ENCODE measurements at regions not wholly inside any gene's neighbourhood (a gene's known extent, or its start where the extent isn't known, plus 50 kb on each side); places are given as distances from the start of the nearest gene placed in this dataset.
"Not testable (repeated sequence)": the region's sequence is repeated elsewhere in the genome, so short reads cannot be mapped to it uniquely, and the experiment has no call there.

- H3K27ac ChIP-seq; DNase-seq; H3K4me1 ChIP-seq; H3K9me3 ChIP-seq; H3K36me3 ChIP-seq; H3K27me3 ChIP-seq; H3K4me3 ChIP-seq (replicated peaks in 1 of 3); intact Hi-C loops (cut with DNase I): not testable (repeated sequence)
- WGBS, 2 donors = 91 to 94% methylated on average over 4 to 6 of the region's 18 CpGs
Observed at GRCh38 chr15:84397066-84397465, 161.5 kb downstream of the GOLGA6L4 start.

- H3K27ac ChIP-seq; H3K4me1 ChIP-seq; H3K36me3 ChIP-seq; DNase-seq; H3K27me3 ChIP-seq; intact Hi-C loops (cut with DNase I); H3K9me3 ChIP-seq; H3K4me3 ChIP-seq (replicated peaks in 1 of 3): not testable (repeated sequence)
- 84 to 89% methylated on average over 4 of the region's 4 CpGs for WGBS, 2 donors
Observed at GRCh38 chr15:84398087-84398486, 162.5 kb downstream of the GOLGA6L4 start.

- no peak for DNase-seq
Observed at GRCh38 chr15:84398763-84399701, 163.5 kb downstream of the GOLGA6L4 start.

DNA sequence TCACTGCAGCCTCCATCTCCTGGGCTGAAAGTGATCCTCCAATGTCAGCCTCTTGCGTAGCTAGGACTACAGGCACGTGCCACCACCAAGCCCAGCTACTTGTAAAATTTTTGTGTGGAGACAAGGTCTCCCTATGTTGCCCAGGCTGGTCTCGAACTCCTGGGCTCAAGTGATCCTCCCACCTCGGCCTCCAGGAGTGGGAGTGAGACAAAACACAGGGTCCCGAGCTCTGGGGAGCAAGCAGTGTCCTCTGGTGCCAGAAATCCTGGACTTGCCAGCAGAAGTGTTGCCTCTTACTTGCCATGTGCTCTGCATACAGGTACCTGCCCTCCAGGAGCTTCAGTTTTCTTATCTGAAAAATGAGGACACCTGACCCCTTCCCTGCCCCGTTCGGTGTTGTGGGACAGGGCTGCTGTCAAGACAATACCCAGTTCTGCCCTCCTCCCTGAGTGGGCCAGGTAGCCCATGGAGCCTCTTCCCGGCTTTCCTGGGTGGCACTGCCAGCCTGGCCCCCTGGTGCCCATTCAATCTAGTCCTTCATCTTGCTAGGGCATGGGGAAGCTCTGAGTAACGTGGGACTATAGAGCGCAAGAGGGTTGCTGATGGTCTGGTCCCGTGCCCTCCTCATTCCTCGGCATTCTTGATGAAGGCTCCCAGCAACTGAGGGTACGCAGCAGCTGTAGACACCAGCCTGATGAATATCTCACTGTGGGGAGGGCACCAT is 164.6 kb downstream of the GOLGA6L4 start:
- WGBS, 2 donors = 74 to 85% methylated on average over 7 to 13 of the region's 13 CpGs
- intact Hi-C loops (cut with DNase I) = no loop called here

More at GRCh38 chr15:84398763-84399701, 163.5 kb downstream of the GOLGA6L4 start:
- WGBS, 2 donors = 81 to 86% methylated on average over 4 to 21 of the region's 42 CpGs
- no peaks in the 10 kb centered on the region for H3K9me3 ChIP-seq
- H3K27me3 ChIP-seq = no peaks in the 10 kb centered on the region
- no peak overlapping the region for H3K4me3 ChIP-seq (replicated peaks in 1 of 3)
- TF ChIP-seq POLR2A (IDR thresholded peaks at IDR 0.05) = no peak
- TF ChIP-seq, protein P1, sequence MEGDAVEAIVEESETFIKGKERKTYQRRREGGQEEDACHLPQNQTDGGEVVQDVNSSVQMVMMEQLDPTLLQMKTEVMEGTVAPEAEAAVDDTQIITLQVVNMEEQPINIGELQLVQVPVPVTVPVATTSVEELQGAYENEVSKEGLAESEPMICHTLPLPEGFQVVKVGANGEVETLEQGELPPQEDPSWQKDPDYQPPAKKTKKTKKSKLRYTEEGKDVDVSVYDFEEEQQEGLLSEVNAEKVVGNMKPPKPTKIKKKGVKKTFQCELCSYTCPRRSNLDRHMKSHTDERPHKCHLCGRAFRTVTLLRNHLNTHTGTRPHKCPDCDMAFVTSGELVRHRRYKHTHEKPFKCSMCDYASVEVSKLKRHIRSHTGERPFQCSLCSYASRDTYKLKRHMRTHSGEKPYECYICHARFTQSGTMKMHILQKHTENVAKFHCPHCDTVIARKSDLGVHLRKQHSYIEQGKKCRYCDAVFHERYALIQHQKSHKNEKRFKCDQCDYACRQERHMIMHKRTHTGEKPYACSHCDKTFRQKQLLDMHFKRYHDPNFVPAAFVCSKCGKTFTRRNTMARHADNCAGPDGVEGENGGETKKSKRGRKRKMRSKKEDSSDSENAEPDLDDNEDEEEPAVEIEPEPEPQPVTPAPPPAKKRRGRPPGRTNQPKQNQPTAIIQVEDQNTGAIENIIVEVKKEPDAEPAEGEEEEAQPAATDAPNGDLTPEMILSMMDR (IDR thresholded peaks at IDR 0.05) = no peak
- intact Hi-C loops (cut with DNase I) = no loop called here
- H3K4me1 ChIP-seq = no peaks in the 10 kb centered on the region
- H3K36me3 ChIP-seq = no peaks in the 10 kb centered on the region
- H3K27ac ChIP-seq = no peak overlapping the region

GRCh38 chr15:84400820-84401219 is 165.2 kb downstream of the GOLGA6L4 start:
- H3K27ac ChIP-seq = no peak overlapping the region
- WGBS, 2 donors = 74 to 77% methylated on average over 4 to 5 of the region's 5 CpGs
- no peaks in the 10 kb centered on the region for H3K9me3 ChIP-seq
- no peak for DNase-seq
- H3K27me3 ChIP-seq = no peaks in the 10 kb centered on the region
- H3K4me1 ChIP-seq = no peaks in the 10 kb centered on the region
- H3K4me3 ChIP-seq (replicated peaks in 1 of 3) = no peak overlapping the region
- TF ChIP-seq, protein P1 (IDR thresholded peaks at IDR 0.05) = no peak
- no peak for TF ChIP-seq POLR2A (IDR thresholded peaks at IDR 0.05)
- no peaks in the 10 kb centered on the region for H3K36me3 ChIP-seq
- intact Hi-C loops (cut with DNase I) = no loop called here

More for the DNA sequence above, 164.6 kb downstream of the GOLGA6L4 start:
- H3K4me3 ChIP-seq (replicated peaks in 1 of 3) = no peak overlapping the region
- DNase-seq = no peak
- no peak overlapping the region for H3K27ac ChIP-seq
- TF ChIP-seq, protein P1 (IDR thresholded peaks at IDR 0.05) = no peak
- TF ChIP-seq POLR2A (IDR thresholded peaks at IDR 0.05) = no peak
- H3K36me3 ChIP-seq = no peaks in the 10 kb centered on the region
- no peaks in the 10 kb centered on the region for H3K9me3 ChIP-seq
- no peaks in the 10 kb centered on the region for H3K4me1 ChIP-seq
- H3K27me3 ChIP-seq = no peaks in the 10 kb centered on the region

DNA sequence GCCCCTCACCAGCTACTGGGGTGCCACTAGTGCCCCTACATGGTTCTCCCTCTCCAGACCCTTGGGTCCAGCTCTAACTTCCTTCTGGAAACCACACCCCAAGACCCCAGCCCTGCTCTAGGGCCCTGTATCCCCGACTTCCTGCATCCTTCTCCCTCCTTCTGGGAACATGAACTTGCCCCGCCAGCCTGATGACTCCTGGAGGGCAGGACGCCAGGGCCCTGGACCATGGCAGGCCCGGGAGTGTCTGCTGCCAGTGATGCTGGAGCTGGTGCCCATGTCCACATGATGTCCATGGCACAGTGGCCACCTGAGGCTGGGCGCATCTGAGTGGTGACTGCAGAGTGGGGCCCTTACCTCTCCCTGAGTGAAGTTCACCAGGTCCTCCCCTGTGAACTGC is 165.9 kb downstream of the GOLGA6L4 start:
- H3K27me3 ChIP-seq; H3K27ac ChIP-seq; H3K36me3 ChIP-seq; intact Hi-C loops (cut with DNase I); H3K4me1 ChIP-seq; H3K4me3 ChIP-seq (replicated peaks in 1 of 3); H3K9me3 ChIP-seq: not testable (repeated sequence)
- 72% methylated on average over 4 to 5 of the region's 5 CpGs for WGBS, 2 donors
- peak in 1 of 2 donors; percentile 9 for DNase-seq

- DNase-seq; H3K4me1 ChIP-seq; H3K9me3 ChIP-seq; H3K27ac ChIP-seq; H3K36me3 ChIP-seq; intact Hi-C loops (cut with DNase I); H3K27me3 ChIP-seq; H3K4me3 ChIP-seq (replicated peaks in 1 of 3): not testable (repeated sequence)
- 84 to 97% methylated on average over 7 to 8 of the region's 14 CpGs for WGBS, 2 donors
Observed at GRCh38 chr15:84401891-84402840, 166.6 kb downstream of the GOLGA6L4 start.
